AML-193 (cell line): ENCODE measurements at regions not wholly inside any gene's neighbourhood (a gene's known extent, or its start where the extent isn't known, plus 50 kb on each side); places are given as distances from the start of the nearest gene placed in this dataset.
"Not testable (repeated sequence)": the region's sequence is repeated elsewhere in the genome, so short reads cannot be mapped to it uniquely, and the experiment has no call there.

Source experiments
- DNase-seq, 2 experiments: peaks; one replicate each; lab custom pipeline; 2025; lab: John Stamatoyannopoulos, UW

- DNase-seq, result no peak
Measured at GRCh38 chr14:45619831-45620230, 366.8 kb upstream of the MIS18BP1 start.

DNA sequence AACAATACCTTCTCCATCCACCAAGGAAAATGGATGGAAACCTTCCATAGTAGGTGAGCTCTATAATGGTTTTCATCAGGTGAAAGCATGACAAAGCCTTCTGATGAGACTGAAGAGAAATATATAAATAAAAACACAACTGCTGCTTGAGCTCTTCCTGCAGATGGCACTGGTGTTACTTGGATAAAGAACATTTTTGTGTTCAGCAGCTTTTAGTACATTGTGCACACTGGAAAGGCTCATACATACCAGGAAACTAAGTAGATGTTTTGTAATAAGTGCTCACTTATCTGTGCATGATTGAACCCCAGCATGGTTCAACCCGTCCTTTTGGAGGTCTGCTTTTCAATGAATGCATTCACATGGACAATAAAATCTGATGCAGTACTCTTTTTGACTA lies 357.3 kb upstream of the MIS18BP1 start:
- no peak for DNase-seq

DNA sequence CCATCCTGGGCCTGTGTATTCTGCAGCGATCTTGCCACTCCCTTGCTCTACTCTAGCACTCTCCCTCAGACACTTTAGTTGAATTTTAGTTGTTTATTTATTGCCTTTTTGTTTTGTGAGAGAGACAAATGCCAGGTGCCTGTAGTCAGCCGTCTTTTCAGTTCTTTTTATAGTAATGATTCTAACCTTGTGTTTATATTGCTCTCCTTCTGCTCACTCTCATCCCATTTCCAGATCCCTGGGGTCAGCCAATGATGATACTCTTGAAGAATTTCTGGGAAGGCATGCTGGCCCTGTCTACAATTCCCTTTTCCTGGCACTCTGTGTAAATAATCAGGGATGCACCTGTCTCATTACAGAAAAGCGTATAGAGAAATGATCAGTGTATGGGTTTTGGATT lies 334.1 kb upstream of the MIS18BP1 start:
- no peak for DNase-seq

DNA sequence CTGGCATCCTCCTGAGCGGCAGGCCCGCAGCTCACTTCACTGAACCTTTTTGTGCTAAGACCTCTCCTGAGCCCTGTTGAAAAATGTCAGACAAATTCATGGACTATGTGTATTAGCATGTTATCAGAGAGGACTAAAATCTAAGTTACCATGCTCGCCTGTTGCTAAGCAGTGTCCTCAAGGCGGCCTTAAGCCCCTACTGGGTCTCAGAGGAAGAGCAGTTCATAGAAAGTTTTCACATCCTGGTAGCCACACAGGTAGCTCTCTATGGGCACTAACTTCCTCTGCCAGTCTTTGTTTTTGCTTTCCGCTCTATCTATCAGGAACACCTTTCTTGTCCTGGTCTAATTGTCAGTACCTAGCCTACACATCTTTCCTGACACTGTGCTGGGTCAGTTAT lies 306.6 kb upstream of the MIS18BP1 start:
- no peak for DNase-seq

DNA sequence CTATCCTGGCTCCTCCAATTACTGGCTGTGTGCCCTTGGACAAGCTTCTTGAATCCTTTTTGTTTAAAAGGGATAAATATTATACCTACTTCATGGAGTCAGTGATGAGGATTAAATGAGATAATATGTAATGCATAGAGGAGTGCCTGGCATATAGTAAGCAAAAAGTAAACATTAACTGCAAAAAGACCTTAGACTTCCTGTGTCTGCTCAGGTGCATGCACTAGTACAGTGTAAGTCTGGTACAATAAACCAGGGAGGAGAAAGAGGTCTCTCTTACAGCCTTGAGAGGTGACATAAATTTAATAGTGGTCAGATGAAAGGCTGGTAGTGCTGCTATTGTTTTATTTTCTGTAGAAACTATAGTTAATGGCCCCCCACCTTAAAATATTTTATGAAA lies 305.2 kb upstream of the MIS18BP1 start:
- no peak for DNase-seq

GRCh38 chr14:45553981-45554380 lies 301.0 kb upstream of the MIS18BP1 start:
- no peak for DNase-seq

- not testable (repeated sequence) for DNase-seq
Measured at GRCh38 chr14:45551240-45551820, 298.3 kb upstream of the MIS18BP1 start.

DNA sequence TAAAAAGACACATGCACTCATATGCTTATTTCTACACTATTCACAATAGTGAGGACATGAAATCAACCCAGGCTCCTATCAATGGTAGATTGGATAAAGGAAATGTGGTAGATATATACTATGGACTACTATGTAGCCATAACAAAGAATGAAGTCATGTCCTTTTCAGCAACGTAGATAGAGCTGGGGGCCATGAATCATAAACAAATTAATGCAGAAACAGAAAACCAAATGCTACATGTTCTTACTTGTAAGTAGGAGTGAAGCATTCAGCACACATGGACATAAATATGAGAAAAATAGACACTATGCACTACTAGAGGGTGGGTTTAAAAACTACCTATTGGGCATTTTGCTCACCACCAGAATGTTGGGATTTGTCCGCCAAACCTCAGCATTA lies 278.0 kb upstream of the MIS18BP1 start:
- no peak for DNase-seq

DNA sequence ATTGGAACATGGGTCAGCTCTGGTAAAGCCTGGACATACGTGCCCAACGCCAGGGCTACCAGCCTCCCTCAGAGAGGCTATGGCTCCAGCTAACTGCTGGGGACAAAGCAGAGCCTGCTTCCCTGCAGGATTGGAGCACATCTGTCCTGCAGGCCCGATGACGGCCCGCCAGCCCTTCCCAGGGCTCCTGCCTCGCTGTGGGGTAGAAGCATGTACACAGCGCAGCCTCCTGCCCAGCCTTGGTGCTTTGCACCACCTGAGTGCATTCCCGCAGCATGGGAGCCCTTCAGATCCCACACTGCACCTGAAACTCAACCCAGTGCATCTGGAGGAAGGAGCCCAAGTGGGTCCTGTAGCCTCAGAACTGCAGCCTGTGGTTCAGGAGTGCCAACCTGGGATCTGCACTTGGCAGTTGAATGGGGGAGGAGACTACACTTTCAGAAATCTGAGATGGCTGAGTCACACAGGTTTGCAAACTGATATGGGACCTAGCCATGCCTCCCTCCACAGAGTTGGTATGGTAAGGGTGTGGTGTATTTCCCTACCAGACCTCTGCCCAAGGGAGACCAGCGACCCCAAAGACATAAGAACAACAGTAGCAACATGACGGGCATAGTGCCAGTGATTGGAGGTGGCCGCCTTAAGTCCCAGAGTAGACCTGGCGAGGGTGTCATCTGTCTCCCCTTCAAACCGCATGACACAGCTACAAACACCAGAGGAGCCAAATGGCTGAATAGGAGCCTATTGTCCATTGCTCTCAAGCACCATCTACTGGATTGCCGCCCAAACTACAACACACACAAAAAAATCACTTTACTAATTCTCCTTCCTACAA lies 273.9 kb upstream of the MIS18BP1 start:
- DNase-seq, result peak; percentile 21 to 44

DNA sequence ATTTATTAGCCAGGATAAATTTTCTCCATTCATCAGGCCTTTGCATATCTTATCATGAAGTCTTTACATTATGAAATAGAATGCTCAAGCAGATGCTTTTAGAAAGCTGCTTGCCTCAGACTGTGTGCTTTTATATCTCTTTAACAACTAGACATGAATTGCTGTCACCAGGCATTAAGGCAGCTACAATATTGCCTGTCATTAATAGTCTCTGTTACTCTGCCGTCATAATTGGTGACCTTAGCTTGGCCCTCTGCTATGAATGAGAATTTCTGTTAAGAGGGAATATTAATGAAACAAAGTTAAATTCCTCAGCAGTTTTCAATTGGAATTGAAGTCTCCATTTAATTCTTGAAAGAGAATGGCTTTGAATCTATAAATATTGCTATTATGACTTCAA lies 266.8 kb upstream of the MIS18BP1 start:
- no peak for DNase-seq

DNA sequence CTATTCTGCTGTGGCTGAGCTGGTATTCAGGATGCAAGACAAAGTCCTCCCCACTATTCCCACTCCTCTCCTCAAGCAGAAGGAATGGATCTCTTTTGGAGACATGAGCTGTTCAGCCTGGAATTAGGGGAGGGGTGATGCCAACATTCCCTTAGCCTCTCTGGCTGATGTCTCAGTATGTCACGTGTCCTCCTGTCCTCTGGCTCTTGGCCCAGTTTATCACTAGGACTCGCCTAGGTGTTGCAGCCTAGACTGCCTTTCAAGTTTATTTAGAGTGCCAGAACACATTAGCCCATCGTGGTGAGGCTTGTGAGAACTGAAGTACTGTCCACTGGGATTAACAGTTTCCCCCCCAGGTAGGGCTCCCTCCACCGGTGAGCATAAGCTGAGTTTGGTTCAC lies 239.9 kb upstream of the MIS18BP1 start:
- DNase-seq, result no peak

GRCh38 chr14:45491914-45492313 lies 238.9 kb upstream of the MIS18BP1 start:
- DNase-seq, result no peak

GRCh38 chr14:45486599-45486998 lies 233.6 kb upstream of the MIS18BP1 start:
- DNase-seq, result no peak

- DNase-seq, result no peak
Measured at GRCh38 chr14:45467023-45467422, 214.0 kb upstream of the MIS18BP1 start.

- no peak for DNase-seq
Measured at GRCh38 chr14:45434221-45434620, 181.2 kb upstream of the MIS18BP1 start.

- DNase-seq, result peak; percentile 43 to 48
Measured at GRCh38 chr14:45426685-45427282, 173.8 kb upstream of the MIS18BP1 start.

DNA sequence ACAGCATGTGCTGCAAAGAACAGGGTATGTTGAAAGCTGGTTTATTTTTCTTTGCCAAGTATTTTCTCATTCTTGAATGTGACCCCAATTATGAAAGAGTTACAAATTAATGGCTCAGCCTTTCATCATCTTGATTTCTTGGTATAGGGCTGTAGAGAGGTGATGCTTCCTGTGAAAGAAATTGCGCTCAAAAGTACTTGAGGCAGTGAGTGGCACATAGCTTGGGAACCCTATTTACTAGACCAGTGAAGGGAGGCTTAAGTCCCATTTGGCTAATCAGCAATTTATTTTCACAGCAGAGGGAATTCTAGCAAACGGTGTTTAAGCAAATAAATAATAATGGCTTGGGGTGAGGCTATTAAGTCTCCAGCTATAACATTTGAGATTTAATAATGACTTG lies 153.9 kb upstream of the MIS18BP1 start:
- DNase-seq, result no peak

DNA sequence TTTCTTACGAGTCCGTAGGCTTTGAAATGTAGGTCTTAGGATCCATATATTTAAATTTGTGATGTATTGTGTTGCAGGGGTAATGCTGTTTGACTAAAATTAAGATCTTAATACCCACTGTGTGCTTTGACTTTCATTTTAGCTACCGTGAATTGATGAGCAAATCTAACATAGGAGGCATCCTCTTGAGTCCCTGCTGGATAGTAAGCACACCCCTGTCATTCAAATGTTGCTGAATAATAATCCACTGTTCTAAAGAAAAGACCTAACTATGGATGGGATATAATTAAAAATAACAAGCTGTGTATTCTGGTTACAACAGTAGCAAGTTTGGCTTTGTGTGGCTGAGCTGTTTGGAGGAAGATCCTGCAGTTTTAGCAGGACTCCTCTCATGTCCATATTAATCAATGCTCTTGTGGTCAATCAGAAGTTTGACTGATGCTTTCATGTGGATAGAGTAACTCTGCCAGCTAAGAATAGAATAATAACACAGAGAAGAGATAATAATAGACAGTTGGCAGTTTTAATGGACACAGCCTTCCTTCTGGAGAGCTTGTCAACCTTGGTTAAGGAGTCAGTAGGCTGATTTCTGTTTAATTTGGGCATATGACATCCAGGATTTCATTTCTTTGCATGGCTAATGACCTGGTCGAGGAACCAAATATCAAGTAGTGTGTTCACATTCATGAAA lies 148.1 kb upstream of the MIS18BP1 start:
- no peak for DNase-seq

GRCh38 chr14:45400509-45400908 lies 147.5 kb upstream of the MIS18BP1 start:
- no peak for DNase-seq

DNA sequence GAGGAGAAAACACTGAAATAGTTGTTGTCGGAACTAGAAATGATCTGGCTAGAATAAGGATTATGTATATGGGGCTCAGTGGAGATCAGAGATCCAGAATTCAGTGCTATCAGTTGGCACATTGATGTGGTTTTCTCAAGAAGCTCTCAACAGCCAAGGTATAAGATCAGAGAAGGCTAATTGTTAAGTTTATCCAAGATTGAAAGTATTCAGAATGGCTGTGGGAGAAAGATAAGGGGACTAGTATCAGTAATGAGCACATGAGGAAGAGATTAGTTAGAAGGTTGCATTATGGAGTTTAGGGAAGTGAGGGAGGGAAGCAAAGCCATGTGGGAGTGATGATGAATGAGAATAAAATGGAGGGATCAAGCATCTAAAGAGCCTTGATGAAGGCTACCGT lies 128.1 kb upstream of the MIS18BP1 start:
- DNase-seq, result no peak

DNA sequence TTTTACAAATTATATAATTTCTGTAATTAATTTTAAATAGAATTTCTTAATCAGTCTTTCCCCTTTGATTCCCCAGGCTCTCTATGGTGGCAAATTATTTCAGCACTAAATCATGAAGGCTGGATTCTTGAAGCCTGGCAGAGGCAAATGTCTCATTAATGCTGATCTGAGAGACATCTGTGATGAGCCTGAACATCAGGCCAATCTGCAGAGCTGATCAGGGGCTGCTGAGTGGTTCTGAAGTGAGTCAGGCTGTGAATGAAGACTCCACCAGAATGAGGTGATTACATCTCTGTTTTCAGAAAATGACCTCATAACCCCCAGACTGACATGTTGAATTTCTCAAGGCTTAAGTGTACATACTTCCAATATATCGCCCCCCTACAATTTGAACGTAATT lies 124.2 kb upstream of the MIS18BP1 start:
- no peak for DNase-seq

DNA sequence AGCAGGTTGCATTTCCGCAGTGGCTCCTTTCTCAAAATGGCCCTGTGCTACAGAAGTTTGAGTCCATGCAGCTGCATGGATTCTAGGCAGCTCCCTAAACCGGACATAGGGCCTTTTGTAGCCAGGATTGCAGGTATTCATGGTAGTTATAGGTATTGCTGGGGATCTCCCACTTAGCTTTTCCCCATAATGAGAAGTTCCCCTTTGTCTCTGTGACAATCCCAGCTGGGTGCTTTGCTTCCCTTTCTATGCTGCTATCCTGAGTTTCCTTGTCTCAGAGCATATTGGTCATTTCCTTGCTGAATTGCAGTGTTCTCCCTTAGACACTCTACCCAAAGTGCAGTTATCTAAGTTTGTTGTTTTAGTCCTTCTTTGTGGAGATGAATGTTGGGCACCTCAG lies 120.9 kb upstream of the MIS18BP1 start:
- DNase-seq, result no peak
